ENCODE measurements at regions not wholly inside any gene's neighbourhood (a gene's known extent, or its start where the extent isn't known, plus 50 kb on each side); places are given as distances from the start of the nearest gene placed in this dataset.

GRCh38 chr1:172929006-172929405, 121.7 kb downstream of the TNFSF18 start:
- Histone ChIP-seq H3K9me3 (ENCODE audit: control insufficient read depth, insufficient read depth, low read length) (no peaks in the 10 kb centered on the region; the same call in 1 of the 2 replicates), H3K9me2 (replicated peaks; ENCODE audit: control insufficient read depth, low read length) (no peaks in the 10 kb centered on the region), H3K27ac (ENCODE audit: low read depth, low read length) (no peak overlapping the region), H3F3A (ENCODE audit: control insufficient read depth, insufficient read depth) (no peaks in the 10 kb centered on the region), H4K20me1 (ENCODE audit: control insufficient read depth, insufficient read depth, low read depth, low read length) (no peaks in the 10 kb centered on the region), H3K27me3 (ENCODE audit: control insufficient read depth, low read length) (no peaks in the 10 kb centered on the region), H3K4me1 (ENCODE audit: control insufficient read depth, low read length) (no peaks in the 10 kb centered on the region), H3K36me3 (ENCODE audit: control insufficient read depth, low read length) (no peaks in the 10 kb centered on the region), H3K79me2 (ENCODE audit: control insufficient read depth, low read length) (no peaks in the 10 kb centered on the region), H3K4me3 (ENCODE audit: low read length) (no peak overlapping the region), H3K4me2 (ENCODE audit: low read length) (no peak overlapping the region)
- TF ChIP-seq EZH2phosphoT487 (IDR thresholded peaks at IDR 0.05; ENCODE audit: borderline replicate concordance, low read length) = no peak
- TF ChIP-seq CTCF (IDR thresholded peaks at IDR 0.05; ENCODE audit: low read depth, low read length, poor library complexity, severe bottlenecking) = no peak

DNA sequence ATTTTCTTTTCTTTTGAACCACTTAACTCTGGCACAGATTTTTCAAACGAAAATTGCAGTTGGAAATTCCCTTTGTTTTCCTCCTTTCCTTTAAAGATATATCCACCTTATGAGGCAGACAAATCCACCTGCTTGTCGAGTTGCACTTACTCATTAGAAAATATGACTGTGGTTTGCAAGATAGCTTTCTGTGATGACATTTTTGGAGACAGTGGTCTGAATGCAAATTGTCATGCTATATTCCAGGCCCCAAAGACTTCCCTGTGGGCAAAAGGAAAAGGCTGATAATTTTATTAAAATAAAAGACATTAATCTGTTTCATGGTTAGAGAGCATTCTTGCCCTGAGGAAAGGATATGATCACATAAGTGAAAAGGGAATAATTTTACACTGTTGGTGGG, 120.6 kb downstream of the TNFSF18 start:
- Histone ChIP-seq H3K4me1 (ENCODE audit: control insufficient read depth, low read length) (peaks cover 6% of the 10 kb centered on the region), H3K4me2 (ENCODE audit: low read length) (no peak overlapping the region), H3K27ac (ENCODE audit: low read depth, low read length) (no peak overlapping the region), H3K27me3 (ENCODE audit: control insufficient read depth, low read length) (no peaks in the 10 kb centered on the region), H3F3A (ENCODE audit: control insufficient read depth, insufficient read depth) (no peaks in the 10 kb centered on the region), H4K20me1 (ENCODE audit: control insufficient read depth, insufficient read depth, low read depth, low read length) (no peaks in the 10 kb centered on the region), H3K4me3 (ENCODE audit: low read length) (no peak overlapping the region), H3K36me3 (ENCODE audit: control insufficient read depth, low read length) (no peaks in the 10 kb centered on the region), H3K79me2 (ENCODE audit: control insufficient read depth, low read length) (no peaks in the 10 kb centered on the region), H3K9me2 (replicated peaks; ENCODE audit: control insufficient read depth, low read length) (no peaks in the 10 kb centered on the region), H3K9me3 (ENCODE audit: control insufficient read depth, insufficient read depth, low read length) (no peaks in the 10 kb centered on the region; the same call in 1 of the 2 replicates)
- TF ChIP-seq CTCF (IDR thresholded peaks at IDR 0.05; ENCODE audit: low read depth, low read length, poor library complexity, severe bottlenecking) (no peak), EZH2phosphoT487 (IDR thresholded peaks at IDR 0.05; ENCODE audit: borderline replicate concordance, low read length) (no peak)

DNA sequence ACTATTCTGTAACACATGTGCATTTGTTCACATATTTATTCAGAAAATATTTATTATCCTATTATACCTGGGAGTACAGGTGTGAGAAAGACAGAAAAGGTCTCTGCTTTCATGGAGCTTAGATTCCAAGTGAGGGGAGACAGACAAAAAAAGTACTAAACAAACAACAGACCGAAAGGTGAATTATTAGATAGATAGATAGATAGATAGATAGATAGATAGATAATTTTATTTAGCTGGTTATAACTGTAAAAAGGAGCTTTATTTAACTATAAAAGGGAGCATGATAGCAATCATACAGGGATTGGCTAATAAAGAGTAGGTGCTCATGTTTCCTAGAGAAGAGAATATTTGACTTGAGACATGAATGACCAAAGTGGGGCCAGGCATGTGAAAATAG, 119.4 kb downstream of the TNFSF18 start:
- Histone ChIP-seq H3K4me2 (ENCODE audit: low read length) (no peak overlapping the region), H3K9me2 (replicated peaks; ENCODE audit: control insufficient read depth, low read length) (no peaks in the 10 kb centered on the region), H3F3A (ENCODE audit: control insufficient read depth, insufficient read depth) (no peaks in the 10 kb centered on the region), H4K20me1 (ENCODE audit: control insufficient read depth, insufficient read depth, low read depth, low read length) (no peaks in the 10 kb centered on the region), H3K36me3 (ENCODE audit: control insufficient read depth, low read length) (no peaks in the 10 kb centered on the region), H3K4me1 (ENCODE audit: control insufficient read depth, low read length) (peaks cover 8% of the 10 kb centered on the region), H3K4me3 (ENCODE audit: low read length) (no peak overlapping the region), H3K79me2 (ENCODE audit: control insufficient read depth, low read length) (no peaks in the 10 kb centered on the region), H3K9me3 (ENCODE audit: control insufficient read depth, insufficient read depth, low read length) (no peaks in the 10 kb centered on the region; the same call in 1 of the 2 replicates), H3K27me3 (ENCODE audit: control insufficient read depth, low read length) (no peaks in the 10 kb centered on the region), H3K27ac (ENCODE audit: low read depth, low read length) (no peak overlapping the region)
- TF ChIP-seq EZH2phosphoT487 (IDR thresholded peaks at IDR 0.05; ENCODE audit: borderline replicate concordance, low read length) (no peak), CTCF (IDR thresholded peaks at IDR 0.05; ENCODE audit: low read depth, low read length, poor library complexity, severe bottlenecking) (no peak)
